Kidney (tissue), 13 donors: ENCODE measurements at regions not wholly inside any gene's neighbourhood (a gene's known extent, or its start where the extent isn't known, plus 50 kb on each side); places are given as distances from the start of the nearest gene placed in this dataset.

Source experiments
- DNase-seq, 5 donors: peaks; one replicate each; pipeline ENCODE4 v3.0.0-alpha.2; 2013 to 2020
- FAIRE-seq: peaks from 2 replicates; lab custom pipeline; 2012; peaks lifted over from hg19 to GRCh38; lab: Jason Lieb, UNC
- H3K27ac ChIP-seq, 2 donors: one replicate each; pipeline ENCODE4 v1.7.0; 2013; ENCODE audit warnings: low read depth in 2 of 2, low read length in 2 of 2, inconsistent platforms in 1 of 2
- H3K27me3 ChIP-seq: one replicate; pipeline ENCODE4 v1.7.1; 2013; ENCODE audit warnings: low read length, inconsistent platforms; ENCODE audit not compliant: control insufficient read depth, insufficient read depth
- H3K36me3 ChIP-seq, 3 donors: one replicate each; pipeline versions ENCODE4 v1.7.0 to v1.7.1; 2013; ENCODE audit warnings: low read length in 3 of 3, control low read depth in 1 of 3, inconsistent platforms in 1 of 3; ENCODE audit not compliant: insufficient read depth in 3 of 3, control insufficient read depth in 2 of 3
- H3K4me1 ChIP-seq, 3 donors: one replicate each; pipeline versions ENCODE4 v1.7.0 to v1.7.1; 2013; ENCODE audit warnings: low read length in 3 of 3, inconsistent platforms in 1 of 3, low read depth in 1 of 3; ENCODE audit not compliant: control insufficient read depth in 2 of 3, insufficient read depth in 2 of 3
- H3K4me3 ChIP-seq, 3 donors: one replicate each; pipeline versions ENCODE4 v1.7.0 to v1.8.1; 2013; ENCODE audit warnings: low read length in 3 of 3, control low read depth in 1 of 3, inconsistent platforms in 1 of 3
- H3K9ac ChIP-seq, 3 donors: one replicate each; pipeline versions ENCODE4 v1.7.0 to v1.7.1; 2013; ENCODE audit warnings: low read length in 3 of 3, control low read depth in 1 of 3, inconsistent platforms in 1 of 3
- H3K9me3 ChIP-seq, 3 donors: one replicate each; pipeline versions ENCODE4 v1.7.0 to v1.7.1; 2013; ENCODE audit warnings: low read length in 3 of 3, control low read depth in 1 of 3, inconsistent platforms in 1 of 3; ENCODE audit not compliant: control insufficient read depth in 2 of 3, insufficient read depth in 1 of 3
- intact Hi-C: fragments of 100-400 bp; cut with DNase I; formaldehyde crosslinking; loops from one replicate; pipeline ENCODE4 v1.11.1; 2022
- TF ChIP-seq, protein P1 (sequence below): IDR thresholded peaks from 3 replicates; pipeline ENCODE4 v1.5.1; 2012; ENCODE audit warnings: mild to moderate bottlenecking, moderate library complexity, borderline replicate concordance; ENCODE audit not compliant: insufficient read depth; ENCODE audit errors: extremely low read depth
- donor health status: control.
- donor health status: control.
- donor health status: control.
- donor health status: control.
- donor health status: control.
- donor health status: DM: yes; HTN: yes; CAD: no.
- donor health status: Normal renal cell carcinoma (clear cell type).

DNA sequence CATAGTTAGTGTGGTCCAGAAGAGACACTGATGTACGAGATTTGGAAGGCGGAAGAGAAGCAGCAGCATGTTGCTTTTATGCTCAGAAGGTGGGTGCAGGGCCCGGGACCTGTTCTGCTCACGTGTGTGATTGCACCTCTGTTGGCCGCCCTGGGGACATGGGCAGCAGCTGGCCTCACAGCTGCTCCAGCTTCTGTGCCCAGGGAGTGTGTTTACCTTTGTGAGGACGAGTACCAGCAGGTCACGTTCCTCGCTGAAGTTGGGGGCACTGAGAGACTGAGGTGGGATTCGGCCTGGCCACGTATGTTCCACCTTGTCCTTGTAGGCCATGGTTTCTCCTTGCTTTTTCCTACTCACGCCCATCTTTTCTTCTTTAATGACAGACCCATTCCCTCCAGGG is 86.3 kb downstream of the PMAIP1 start:
- TF ChIP-seq, protein P1, sequence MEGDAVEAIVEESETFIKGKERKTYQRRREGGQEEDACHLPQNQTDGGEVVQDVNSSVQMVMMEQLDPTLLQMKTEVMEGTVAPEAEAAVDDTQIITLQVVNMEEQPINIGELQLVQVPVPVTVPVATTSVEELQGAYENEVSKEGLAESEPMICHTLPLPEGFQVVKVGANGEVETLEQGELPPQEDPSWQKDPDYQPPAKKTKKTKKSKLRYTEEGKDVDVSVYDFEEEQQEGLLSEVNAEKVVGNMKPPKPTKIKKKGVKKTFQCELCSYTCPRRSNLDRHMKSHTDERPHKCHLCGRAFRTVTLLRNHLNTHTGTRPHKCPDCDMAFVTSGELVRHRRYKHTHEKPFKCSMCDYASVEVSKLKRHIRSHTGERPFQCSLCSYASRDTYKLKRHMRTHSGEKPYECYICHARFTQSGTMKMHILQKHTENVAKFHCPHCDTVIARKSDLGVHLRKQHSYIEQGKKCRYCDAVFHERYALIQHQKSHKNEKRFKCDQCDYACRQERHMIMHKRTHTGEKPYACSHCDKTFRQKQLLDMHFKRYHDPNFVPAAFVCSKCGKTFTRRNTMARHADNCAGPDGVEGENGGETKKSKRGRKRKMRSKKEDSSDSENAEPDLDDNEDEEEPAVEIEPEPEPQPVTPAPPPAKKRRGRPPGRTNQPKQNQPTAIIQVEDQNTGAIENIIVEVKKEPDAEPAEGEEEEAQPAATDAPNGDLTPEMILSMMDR, result no peak
- Histone ChIP-seq H3K27ac (no peak overlapping the region), H3K36me3 (no peaks in the 10 kb centered on the region), H3K9ac (no peak overlapping the region), H3K4me1 (peaks cover 0 to 2% (median 0%) of the 10 kb centered on the region in 3 donors), H3K27me3 (no peaks in the 10 kb centered on the region), H3K9me3 (no peaks in the 10 kb centered on the region), H3K4me3 (no peak overlapping the region)
- DNase-seq (peak in 1 of 5 donors; percentile 61), FAIRE-seq (no peak)
- intact Hi-C loops, result no loop called here

DNA sequence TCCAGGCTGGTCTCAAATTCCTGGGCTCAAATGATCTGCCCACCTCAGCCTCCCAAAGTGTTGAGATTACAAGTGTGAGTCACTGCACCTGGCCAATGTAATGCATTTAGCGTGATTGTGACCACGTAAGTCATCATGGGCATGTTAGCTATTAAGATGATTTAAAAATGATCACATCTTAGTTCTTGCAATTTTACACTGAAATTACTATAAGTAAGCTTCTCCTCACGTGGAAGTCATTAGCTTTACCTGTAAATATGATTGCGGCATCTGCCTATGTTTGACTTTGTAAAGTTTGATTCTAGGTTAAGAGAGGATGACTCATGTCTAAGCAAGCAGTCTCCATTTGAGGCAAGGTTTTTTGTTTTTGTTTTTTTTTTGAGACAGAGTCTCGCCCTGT is 85.5 kb downstream of the PMAIP1 start:
- TF ChIP-seq, protein P1, result no peak
- Histone ChIP-seq H3K36me3 (no peaks in the 10 kb centered on the region), H3K9me3 (no peaks in the 10 kb centered on the region), H3K4me3 (no peak overlapping the region), H3K27ac (no peak overlapping the region), H3K4me1 (peaks cover 0 to 2% (median 0%) of the 10 kb centered on the region in 3 donors), H3K27me3 (no peaks in the 10 kb centered on the region), H3K9ac (no peak overlapping the region)
- DNase-seq, result no peak
- no peak for FAIRE-seq
- intact Hi-C loops, result no loop called here

DNA sequence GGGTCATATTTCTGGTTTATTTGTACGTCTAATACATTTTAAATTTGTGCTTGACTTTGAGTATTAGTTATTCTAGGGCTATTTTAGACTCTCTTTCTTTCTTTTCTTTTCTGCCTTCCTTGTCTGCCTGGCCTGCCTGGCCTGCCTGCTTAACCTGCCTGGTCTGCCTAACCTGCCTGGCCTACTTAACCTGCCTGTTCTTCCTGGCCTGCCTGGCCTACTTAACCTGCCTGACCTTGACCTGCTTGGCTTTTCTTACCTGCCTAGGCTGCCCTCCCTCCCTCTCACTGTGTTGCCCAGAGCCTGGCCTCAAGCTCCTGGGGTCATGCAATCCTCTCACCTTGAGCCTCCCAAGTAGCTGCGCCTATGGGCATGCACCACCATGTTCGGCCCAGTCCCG is 83.7 kb downstream of the PMAIP1 start:
- Histone ChIP-seq H3K4me3 (no peak overlapping the region), H3K36me3 (no peaks in the 10 kb centered on the region), H3K27ac (no peak overlapping the region), H3K4me1 (peaks cover 0 to 2% (median 0%) of the 10 kb centered on the region in 3 donors), H3K27me3 (no peaks in the 10 kb centered on the region), H3K9ac (no peak overlapping the region), H3K9me3 (no peaks in the 10 kb centered on the region)
- intact Hi-C loops, result no loop called here
- TF ChIP-seq, protein P1, result no peak
- DNase-seq (no peak), FAIRE-seq (no peak)

DNA sequence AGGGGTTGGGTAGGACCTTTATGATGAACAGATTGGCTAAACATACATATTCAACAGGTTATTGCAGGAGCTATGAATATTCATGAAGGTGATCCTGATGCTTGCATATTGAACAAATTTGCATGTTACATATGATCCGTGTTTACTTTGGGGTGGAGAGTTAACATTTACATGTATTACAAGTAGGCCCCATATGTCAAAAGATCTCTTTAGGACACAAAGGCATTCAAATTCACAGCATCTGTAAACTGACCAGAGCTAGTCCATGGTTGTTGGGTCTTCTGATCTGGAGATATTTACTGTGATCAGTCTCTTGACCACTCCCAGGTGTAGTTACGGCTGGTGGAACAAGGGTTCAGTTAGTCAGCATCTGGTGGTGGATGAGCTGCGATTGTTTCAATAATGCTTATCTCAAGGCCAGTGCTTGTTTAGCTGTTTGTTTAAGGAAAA is 80.4 kb downstream of the PMAIP1 start:
- no peaks in the 10 kb centered on the region for H3K36me3 ChIP-seq
- DNase-seq (no peak), FAIRE-seq (no peak)
- no peaks in the 10 kb centered on the region for H3K9me3 ChIP-seq
- H3K27ac ChIP-seq, result no peak overlapping the region
- intact Hi-C loops, result no loop called here
- H3K4me3 ChIP-seq, result no peak overlapping the region
- H3K4me1 ChIP-seq, result peaks cover 0 to 2% (median 0%) of the 10 kb centered on the region in 3 donors
- no peaks in the 10 kb centered on the region for H3K27me3 ChIP-seq
- H3K9ac ChIP-seq, result no peak overlapping the region
- TF ChIP-seq, protein P1, result no peak
